K562 (cell line): ENCODE measurements at regions not wholly inside any gene's neighbourhood (a gene's known extent, or its start where the extent isn't known, plus 50 kb on each side); places are given as distances from the start of the nearest gene placed in this dataset.

Experiments used
- ATAC-seq: fragments of 200-7000 bp; cut with Tn5 transposase; 3 replicates; pipeline ENCODE4 v1.9.1; 2020; ENCODE audit warnings: moderate library complexity
- BruUV-seq: library from RNA; stranded (reverse); fragments of 400-500 nt; replicated peaks from 2 replicates; lab custom pipeline; 2021; lab: Mats Ljungman, UMichigan
- CTCF ChIA-PET: fragments of 300-600 bp; formaldehyde crosslinking; extraction: SDS; loops from one replicate; lab custom pipeline; 2021; ENCODE audit warnings: low intra/inter-chr PET ratio; lab: Yijun Ruan, JAX
- POLR2A ChIA-PET: fragments of 300-600, 350-650 bp; sonication (Branson Sonifier 250); formaldehyde crosslinking; extraction: SDS; loops from one replicate; lab custom pipeline; 2021; ENCODE audit warnings: antibody characterized with exemption, inconsistent platforms; lab: Yijun Ruan, JAX
- DNase-seq, 4 experiments: peaks; one replicate each; pipeline versions ENCODE4 v3.0.0 to v3.0.0-alpha.2; 2011 to 2018; ENCODE audit warnings: low spot score in 3 of 4, mixed read lengths in 3 of 4; ENCODE audit errors: extremely low read depth in 1 of 4
- FAIRE-seq: peaks from 2 replicates; lab custom pipeline; 2011; peaks lifted over from hg19 to GRCh38; lab: Jason Lieb, UNC
- H2AFZ ChIP-seq: 2 replicates; pipeline ENCODE4 v1.6.0; 2011; ENCODE audit warnings: low read depth, low read length, control low read depth, inconsistent platforms
- H3K27ac ChIP-seq: fragments of 200-600 bp; 3 replicates; pipeline ENCODE4 v1.8.0; 2011; ENCODE audit warnings: low read depth, mild to moderate bottlenecking, control low read depth, inconsistent platforms, low read length, moderate library complexity, mixed read lengths; ENCODE audit errors: extremely low read depth
- H3K27me3 ChIP-seq, 2 experiments: fragments of 300-600 bp in 1 of 2; 2 replicates in 1 of 2; 3 replicates in 1 of 2; pipeline versions ENCODE4 v1.6.0 to v1.8.0; 2011; ENCODE audit warnings: inconsistent platforms in 2 of 2, low read length in 2 of 2, mild to moderate bottlenecking in 1 of 2, mixed read lengths in 1 of 2, moderate library complexity in 1 of 2; ENCODE audit not compliant: control insufficient read depth in 2 of 2, insufficient read depth in 2 of 2
- H3K36me3 ChIP-seq: fragments of 300-600 bp; 3 replicates; pipeline ENCODE4 v1.8.0; 2011; ENCODE audit warnings: mild to moderate bottlenecking, low read length, inconsistent platforms; ENCODE audit not compliant: control insufficient read depth, insufficient read depth
- H3K4me1 ChIP-seq, 2 experiments: fragments of 200-600 bp in 1 of 2; replicated peaks in 1 of 2; 2 replicates in 1 of 2; 3 replicates in 1 of 2; pipeline versions ENCODE4 v1.5.1 to v1.8.0; 2011; ENCODE audit warnings: inconsistent platforms in 2 of 2, low read length in 2 of 2, mild to moderate bottlenecking in 1 of 2, mixed read lengths in 1 of 2, moderate library complexity in 1 of 2; ENCODE audit not compliant: control insufficient read depth in 2 of 2, insufficient read depth in 2 of 2
- H3K4me2 ChIP-seq: 2 replicates; pipeline ENCODE4 v1.6.1; 2011; ENCODE audit warnings: low read length, control low read depth, inconsistent platforms, mixed read lengths; ENCODE audit not compliant: insufficient read depth
- H3K4me3 ChIP-seq: fragments of 200-600 bp; sonication (generic), shearing (Covaris generic); 2 replicates; pipeline ENCODE4 v1.5.1; 2016; ENCODE audit warnings: control low read depth, inconsistent platforms
- H3K79me2 ChIP-seq: fragments of 200-600 bp; 3 replicates; pipeline ENCODE4 v1.8.0; 2011; ENCODE audit warnings: low read length, inconsistent platforms; ENCODE audit not compliant: control insufficient read depth, insufficient read depth
- H3K9ac ChIP-seq, 2 experiments: 2 replicates each; pipeline versions ENCODE4 v1.6.0 to v1.6.1; 2011; ENCODE audit warnings: low read depth in 2 of 2, low read length in 2 of 2, control low read depth in 1 of 2, inconsistent platforms in 1 of 2, mild to moderate bottlenecking in 1 of 2, mixed read lengths in 1 of 2; ENCODE audit not compliant: insufficient read depth in 1 of 2
- H3K9me1 ChIP-seq: one replicate; pipeline ENCODE4 v1.6.0; 2011; ENCODE audit warnings: inconsistent platforms, mild to moderate bottlenecking, low read length, moderate library complexity; ENCODE audit not compliant: control insufficient read depth, insufficient read depth
- H3K9me3 ChIP-seq: replicated peaks from 2 replicates; pipeline ENCODE4 v1.5.1; 2011; ENCODE audit warnings: low read depth, low read length, inconsistent platforms; ENCODE audit not compliant: control insufficient read depth, insufficient read depth
- H4K20me1 ChIP-seq: replicated peaks from 2 replicates; pipeline ENCODE4 v1.6.1; 2011; ENCODE audit warnings: low read length, inconsistent platforms, mixed read lengths; ENCODE audit not compliant: control insufficient read depth, insufficient read depth
- BRF1 ChIP-seq: IDR thresholded peaks from 3 replicates; pipeline ENCODE4 v1.6.1; 2011; ENCODE audit warnings: borderline replicate concordance, mild to moderate bottlenecking; ENCODE audit not compliant: insufficient read length; ENCODE audit errors: extremely low read depth
- E2F4 ChIP-seq: sonication (generic); formaldehyde crosslinking; IDR thresholded peaks from 2 replicates; pipeline ENCODE4 v1.8.0; 2022; ENCODE audit warnings: mild to moderate bottlenecking, low read depth, missing genetic modification reagents
- HDAC1 ChIP-seq, 2 experiments: fragments of 450-650 bp; IDR thresholded peaks; 2 replicates each; pipeline ENCODE4 v1.6.1; 2016 to 2017; ENCODE audit warnings: inconsistent platforms in 1 of 2, mild to moderate bottlenecking in 1 of 2, moderate library complexity in 1 of 2
- SMAD4 ChIP-seq: fragments of 250-450 bp; sonication (Bioruptor Pico); conservative IDR thresholded peaks from 2 replicates; pipeline ENCODE4 v1.8.0; 2021; ENCODE audit warnings: inconsistent platforms, mild to moderate bottlenecking, moderate library complexity
- SMC3 ChIP-seq: conservative IDR thresholded peaks from 2 replicates; pipeline ENCODE4 v1.6.1; 2011; ENCODE audit warnings: low read depth, low read length, improper control_type of control experiment; ENCODE audit not compliant: insufficient read depth
- THRA ChIP-seq: fragments of 450-650 bp; IDR thresholded peaks from 2 replicates; pipeline ENCODE4 v1.6.1; 2017; ENCODE audit warnings: mild to moderate bottlenecking, moderate library complexity
- XRCC4 ChIP-seq: IDR thresholded peaks from one replicate; pipeline ENCODE4 v1.6.1; 2011; ENCODE audit not compliant: insufficient read depth, insufficient read length; ENCODE audit errors: extremely low read depth
- ZFPM2 ChIP-seq: fragments of 250-450 bp; sonication (Bioruptor Pico); IDR thresholded peaks from 2 replicates; pipeline ENCODE4 v1.5.1; 2022; ENCODE audit warnings: mild to moderate bottlenecking
- ZNF583 ChIP-seq: fragments of 250-450 bp; sonication (Bioruptor Pico); IDR thresholded peaks from 2 replicates; pipeline ENCODE4 v1.4.0; 2020
- ZNF76 ChIP-seq: fragments of 250-450 bp; sonication (Bioruptor Pico); IDR thresholded peaks from 2 replicates; pipeline ENCODE4 v1.4.0; 2020; ENCODE audit warnings: mild to moderate bottlenecking, moderate library complexity, borderline replicate concordance
- WGBS: fragments of 100-300 bp; shearing (Covaris generic); methylation state at CpG from one replicate; pipeline ENCODE4 v1.1.6; 2016; ENCODE audit warnings: low coverage, mixed read lengths; ENCODE audit not compliant: insufficient coverage; ENCODE audit errors: missing lambda C conversion rate; 5-methylcytosine and 5-hydroxymethylcytosine counted together
- in situ Hi-C: fragments of 300-500 bp; cut with MboI; formaldehyde crosslinking; loops from 4 replicates; pipeline ENCODE4 v1.15.0; 2018; ENCODE audit warnings: inconsistent platforms, mixed read lengths
- intact Hi-C: fragments of 100-400 bp; cut with micrococcal nuclease; formaldehyde crosslinking; loops from 2 replicates; pipeline ENCODE4 v1.14.2; 2022

GRCh38 chr2:238689871-238690389 is 158.0 kb upstream of the TWIST2 start:
- no peaks in the 10 kb centered on the region for H3K9me3 ChIP-seq
- no peak for ATAC-seq
- no peaks in the 10 kb centered on the region for H3K79me2 ChIP-seq
- no peak overlapping the region for H3K9ac ChIP-seq
- TF ChIP-seq E2F4 (CRISPR knock-in tag) = no peak
- no peak for TF ChIP-seq BRF1
- no peak for TF ChIP-seq SMC3
- no peak for TF ChIP-seq ZNF583
- TF ChIP-seq, all 486 proteins: peak for 0
- no TSS peak for BruUV-seq
- DNase-seq = no peak
- intact Hi-C loops (no loop called here), in situ Hi-C loops (no loop called here)
- Histone ChIP-seq H3K4me3 (no peak overlapping the region), H3K4me1 (no peaks in the 10 kb centered on the region), H3K27me3 (peaks cover 0 to 12% of the 10 kb centered on the region in 2 experiments; a peak in 3 of 5 replicates), H3K27ac (no peak overlapping the region), H3K4me2 (no peak overlapping the region), H3K36me3 (no peaks in the 10 kb centered on the region), H4K20me1 (no peaks in the 10 kb centered on the region; the same call in 1 of the 2 replicates), H3K9me1 (no peaks in the 10 kb centered on the region), H2AFZ (no peak overlapping the region)
- CTCF ChIA-PET = no interaction called here
- WGBS = 2% methylated on average over 6 of the region's 7 CpGs
- POLR2A ChIA-PET = no interaction called here
- no peak for FAIRE-seq

- 1% methylated on average over 9 of the region's 11 CpGs for WGBS
- Histone ChIP-seq H3K4me3 (no peak overlapping the region), H3K27ac (no peak overlapping the region), H3K79me2 (no peaks in the 10 kb centered on the region), H3K9ac (no peak overlapping the region), H2AFZ (no peak overlapping the region), H3K27me3 (peaks cover 0 to 12% of the 10 kb centered on the region in 2 experiments; a peak in 3 of 5 replicates), H3K4me2 (no peak overlapping the region), H3K9me3 (no peaks in the 10 kb centered on the region), H3K9me1 (no peaks in the 10 kb centered on the region), H3K36me3 (no peaks in the 10 kb centered on the region)
- FAIRE-seq (no peak), DNase-seq (no peak), ATAC-seq (no peak)
- ChIA-PET CTCF (no interaction called here), POLR2A (no interaction called here)
- intact Hi-C loops = no loop called here
- no TSS peak for BruUV-seq
- TF ChIP-seq HDAC1 (IDR thresholded peaks at IDR 0.05) (no peak), ZFPM2 (no peak), THRA (no peak), ZNF76 (no peak), XRCC4 (no peak), SMAD4 (no peak)
- TF ChIP-seq, all 486 proteins: peak for 0
- no peaks in the 10 kb centered on the region; the same call in 1 of the 2 replicates for H4K20me1 ChIP-seq
- no peaks in the 10 kb centered on the region for H3K4me1 ChIP-seq
- in situ Hi-C loops = no loop called here
Measured at GRCh38 chr2:238690511-238690910, 157.4 kb upstream of the TWIST2 start.
